ENCODE measurements at regions not wholly inside any gene's neighbourhood (a gene's known extent, or its start where the extent isn't known, plus 50 kb on each side); places are given as distances from the start of the nearest gene placed in this dataset.
"Not testable (repeated sequence)": the region's sequence is repeated elsewhere in the genome, so short reads cannot be mapped to it uniquely, and the experiment has no call there.

DNA sequence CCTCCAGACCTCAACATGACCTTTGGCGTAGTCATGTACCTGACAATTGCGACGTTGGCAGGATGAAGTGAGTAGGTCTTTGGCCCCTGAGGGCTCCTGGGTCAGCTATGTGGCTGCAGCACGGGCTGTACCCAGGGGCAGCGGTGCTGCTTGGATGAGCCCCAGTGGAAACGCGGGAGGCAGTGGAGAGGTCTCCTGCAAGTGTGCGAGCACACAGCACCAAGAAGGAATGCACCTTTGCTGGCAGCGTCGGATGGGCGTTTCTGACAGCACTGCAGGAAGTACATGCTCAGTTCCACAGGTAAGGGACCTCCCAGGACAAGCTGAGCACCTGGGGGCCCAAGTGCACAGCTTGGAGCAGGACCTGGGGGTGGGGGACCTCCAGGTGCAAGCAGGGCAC is 67.4 kb upstream of the UNC13C start (continued):
- TF ChIP-seq, protein P1, sequence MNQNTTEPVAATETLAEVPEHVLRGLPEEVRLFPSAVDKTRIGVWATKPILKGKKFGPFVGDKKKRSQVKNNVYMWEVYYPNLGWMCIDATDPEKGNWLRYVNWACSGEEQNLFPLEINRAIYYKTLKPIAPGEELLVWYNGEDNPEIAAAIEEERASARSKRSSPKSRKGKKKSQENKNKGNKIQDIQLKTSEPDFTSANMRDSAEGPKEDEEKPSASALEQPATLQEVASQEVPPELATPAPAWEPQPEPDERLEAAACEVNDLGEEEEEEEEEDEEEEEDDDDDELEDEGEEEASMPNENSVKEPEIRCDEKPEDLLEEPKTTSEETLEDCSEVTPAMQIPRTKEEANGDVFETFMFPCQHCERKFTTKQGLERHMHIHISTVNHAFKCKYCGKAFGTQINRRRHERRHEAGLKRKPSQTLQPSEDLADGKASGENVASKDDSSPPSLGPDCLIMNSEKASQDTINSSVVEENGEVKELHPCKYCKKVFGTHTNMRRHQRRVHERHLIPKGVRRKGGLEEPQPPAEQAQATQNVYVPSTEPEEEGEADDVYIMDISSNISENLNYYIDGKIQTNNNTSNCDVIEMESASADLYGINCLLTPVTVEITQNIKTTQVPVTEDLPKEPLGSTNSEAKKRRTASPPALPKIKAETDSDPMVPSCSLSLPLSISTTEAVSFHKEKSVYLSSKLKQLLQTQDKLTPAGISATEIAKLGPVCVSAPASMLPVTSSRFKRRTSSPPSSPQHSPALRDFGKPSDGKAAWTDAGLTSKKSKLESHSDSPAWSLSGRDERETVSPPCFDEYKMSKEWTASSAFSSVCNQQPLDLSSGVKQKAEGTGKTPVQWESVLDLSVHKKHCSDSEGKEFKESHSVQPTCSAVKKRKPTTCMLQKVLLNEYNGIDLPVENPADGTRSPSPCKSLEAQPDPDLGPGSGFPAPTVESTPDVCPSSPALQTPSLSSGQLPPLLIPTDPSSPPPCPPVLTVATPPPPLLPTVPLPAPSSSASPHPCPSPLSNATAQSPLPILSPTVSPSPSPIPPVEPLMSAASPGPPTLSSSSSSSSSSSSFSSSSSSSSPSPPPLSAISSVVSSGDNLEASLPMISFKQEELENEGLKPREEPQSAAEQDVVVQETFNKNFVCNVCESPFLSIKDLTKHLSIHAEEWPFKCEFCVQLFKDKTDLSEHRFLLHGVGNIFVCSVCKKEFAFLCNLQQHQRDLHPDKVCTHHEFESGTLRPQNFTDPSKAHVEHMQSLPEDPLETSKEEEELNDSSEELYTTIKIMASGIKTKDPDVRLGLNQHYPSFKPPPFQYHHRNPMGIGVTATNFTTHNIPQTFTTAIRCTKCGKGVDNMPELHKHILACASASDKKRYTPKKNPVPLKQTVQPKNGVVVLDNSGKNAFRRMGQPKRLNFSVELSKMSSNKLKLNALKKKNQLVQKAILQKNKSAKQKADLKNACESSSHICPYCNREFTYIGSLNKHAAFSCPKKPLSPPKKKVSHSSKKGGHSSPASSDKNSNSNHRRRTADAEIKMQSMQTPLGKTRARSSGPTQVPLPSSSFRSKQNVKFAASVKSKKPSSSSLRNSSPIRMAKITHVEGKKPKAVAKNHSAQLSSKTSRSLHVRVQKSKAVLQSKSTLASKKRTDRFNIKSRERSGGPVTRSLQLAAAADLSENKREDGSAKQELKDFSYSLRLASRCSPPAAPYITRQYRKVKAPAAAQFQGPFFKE (tag by site-specific recombination; IDR thresholded peaks at IDR 0.05; ENCODE audit: borderline replicate concordance) = no peak

DNA sequence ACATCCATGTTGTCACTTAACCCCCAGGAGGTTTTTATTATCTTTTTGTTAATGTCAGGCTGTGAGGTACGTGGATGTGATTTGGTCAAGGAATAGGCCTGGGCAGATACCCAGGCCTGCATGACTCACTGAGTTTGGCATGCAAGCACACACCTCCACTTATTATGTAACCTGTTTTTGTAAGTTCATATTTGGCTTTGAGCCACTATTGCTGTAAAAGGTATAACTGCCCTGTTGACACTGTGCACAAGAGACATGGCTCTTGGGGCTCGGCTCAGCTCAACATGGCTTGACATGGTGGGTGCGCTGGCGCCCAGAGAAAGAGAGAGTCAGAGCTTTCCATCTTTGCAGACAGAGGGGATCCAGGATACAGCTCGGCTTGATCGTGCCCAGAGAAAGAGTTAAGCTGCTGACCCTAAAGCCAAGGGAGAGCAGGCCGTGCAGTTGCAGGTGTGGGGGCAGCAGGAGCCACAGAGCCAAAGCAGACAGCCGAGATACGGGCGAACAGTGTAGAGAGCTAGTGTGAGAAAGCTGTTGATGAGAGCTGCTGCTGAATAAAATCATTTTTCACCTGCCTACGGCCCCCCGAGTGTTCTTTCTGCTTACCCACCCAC is 67.9 kb upstream of the UNC13C start:
- Histone ChIP-seq H3K9me3 (ENCODE audit: control insufficient read depth, insufficient read depth, low read depth, low read length) (no peaks in the 10 kb centered on the region), H3K4me3 (ENCODE audit: low read depth, low read length) (no peak overlapping the region), H3K4me1 (ENCODE audit: control insufficient read depth, insufficient read depth, low read length) (no peaks in the 10 kb centered on the region), H3K36me3 (ENCODE audit: control insufficient read depth in 2 of 2, insufficient read depth in 1 of 2, low read length in 2 of 2) (no peaks in the 10 kb centered on the region), H3K27ac (ENCODE audit: extremely low read depth, low read depth, low read length) (no peak overlapping the region)
- TF ChIP-seq, protein P2, sequence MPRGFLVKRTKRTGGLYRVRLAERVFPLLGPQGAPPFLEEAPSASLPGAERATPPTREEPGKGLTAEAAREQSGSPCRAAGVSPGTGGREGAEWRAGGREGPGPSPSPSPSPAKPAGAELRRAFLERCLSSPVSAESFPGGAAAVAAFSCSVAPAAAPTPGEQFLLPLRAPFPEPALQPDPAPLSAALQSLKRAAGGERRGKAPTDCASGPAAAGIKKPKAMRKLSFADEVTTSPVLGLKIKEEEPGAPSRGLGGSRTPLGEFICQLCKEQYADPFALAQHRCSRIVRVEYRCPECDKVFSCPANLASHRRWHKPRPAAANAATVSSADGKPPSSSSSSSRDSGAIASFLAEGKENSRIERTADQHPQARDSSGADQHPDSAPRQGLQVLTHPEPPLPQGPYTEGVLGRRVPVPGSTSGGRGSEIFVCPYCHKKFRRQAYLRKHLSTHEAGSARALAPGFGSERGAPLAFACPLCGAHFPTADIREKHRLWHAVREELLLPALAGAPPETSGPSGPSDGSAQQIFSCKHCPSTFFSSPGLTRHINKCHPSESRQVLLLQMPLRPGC (tag by site-specific recombination; IDR thresholded peaks at IDR 0.05) = no peak
- TF ChIP-seq ZNF555 (tag by site-specific recombination; conservative IDR thresholded peaks at IDR 0.05) = no peak
- TF ChIP-seq, protein P3, sequence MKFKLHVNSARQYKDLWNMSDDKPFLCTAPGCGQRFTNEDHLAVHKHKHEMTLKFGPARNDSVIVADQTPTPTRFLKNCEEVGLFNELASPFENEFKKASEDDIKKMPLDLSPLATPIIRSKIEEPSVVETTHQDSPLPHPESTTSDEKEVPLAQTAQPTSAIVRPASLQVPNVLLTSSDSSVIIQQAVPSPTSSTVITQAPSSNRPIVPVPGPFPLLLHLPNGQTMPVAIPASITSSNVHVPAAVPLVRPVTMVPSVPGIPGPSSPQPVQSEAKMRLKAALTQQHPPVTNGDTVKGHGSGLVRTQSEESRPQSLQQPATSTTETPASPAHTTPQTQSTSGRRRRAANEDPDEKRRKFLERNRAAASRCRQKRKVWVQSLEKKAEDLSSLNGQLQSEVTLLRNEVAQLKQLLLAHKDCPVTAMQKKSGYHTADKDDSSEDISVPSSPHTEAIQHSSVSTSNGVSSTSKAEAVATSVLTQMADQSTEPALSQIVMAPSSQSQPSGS (tag by site-specific recombination; IDR thresholded peaks at IDR 0.05; ENCODE audit: low read depth) = no peak
- TF ChIP-seq ZNF184 (tag by site-specific recombination; IDR thresholded peaks at IDR 0.05) = no peak
- TF ChIP-seq ZNF175 (tag by site-specific recombination; IDR thresholded peaks at IDR 0.05) = no peak
- TF ChIP-seq ZNF658 (tag by site-specific recombination; IDR thresholded peaks at IDR 0.05) = no peak
- TF ChIP-seq ZNF571 (tag by site-specific recombination; IDR thresholded peaks at IDR 0.05) = no peak
- no peak for TF ChIP-seq GLIS2 (tag by site-specific recombination; IDR thresholded peaks at IDR 0.05)
- no peak for TF ChIP-seq ZNF155 (tag by site-specific recombination; IDR thresholded peaks at IDR 0.05)
- TF ChIP-seq, protein P4, sequence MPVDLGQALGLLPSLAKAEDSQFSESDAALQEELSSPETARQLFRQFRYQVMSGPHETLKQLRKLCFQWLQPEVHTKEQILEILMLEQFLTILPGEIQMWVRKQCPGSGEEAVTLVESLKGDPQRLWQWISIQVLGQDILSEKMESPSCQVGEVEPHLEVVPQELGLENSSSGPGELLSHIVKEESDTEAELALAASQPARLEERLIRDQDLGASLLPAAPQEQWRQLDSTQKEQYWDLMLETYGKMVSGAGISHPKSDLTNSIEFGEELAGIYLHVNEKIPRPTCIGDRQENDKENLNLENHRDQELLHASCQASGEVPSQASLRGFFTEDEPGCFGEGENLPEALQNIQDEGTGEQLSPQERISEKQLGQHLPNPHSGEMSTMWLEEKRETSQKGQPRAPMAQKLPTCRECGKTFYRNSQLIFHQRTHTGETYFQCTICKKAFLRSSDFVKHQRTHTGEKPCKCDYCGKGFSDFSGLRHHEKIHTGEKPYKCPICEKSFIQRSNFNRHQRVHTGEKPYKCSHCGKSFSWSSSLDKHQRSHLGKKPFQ (tag by site-specific recombination; IDR thresholded peaks at IDR 0.05) = no peak
- no peak for TF ChIP-seq ZFP41 (tag by site-specific recombination; IDR thresholded peaks at IDR 0.05; ENCODE audit: borderline replicate concordance)
- CTCF ChIA-PET = no interaction called here
- POLR2A ChIA-PET = no interaction called here

DNA sequence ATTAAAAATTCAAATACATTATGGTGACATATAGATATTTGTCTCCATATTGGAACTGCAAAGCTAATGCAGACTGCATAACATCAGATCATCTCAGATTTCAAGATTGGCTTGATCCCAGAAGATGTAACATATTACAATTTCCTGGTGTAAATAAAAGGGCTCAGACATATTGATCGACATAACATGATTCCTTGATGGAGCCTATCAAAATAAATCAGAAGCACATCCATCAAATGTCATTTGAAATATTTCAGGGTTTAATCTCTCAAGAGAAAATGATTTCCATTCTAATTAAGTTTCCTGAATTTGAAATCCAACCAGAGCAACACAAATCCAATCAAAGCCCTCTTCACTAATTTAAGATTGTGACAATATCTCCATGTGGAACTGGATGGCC is 75.1 kb upstream of the UNC13C start:
- H3K4me1 ChIP-seq (ENCODE audit: control insufficient read depth, insufficient read depth, low read length) = no peaks in the 10 kb centered on the region
- H3K27ac ChIP-seq (ENCODE audit: extremely low read depth, low read depth, low read length) = no peak overlapping the region
- POLR2A ChIA-PET = no interaction called here
- H3K36me3 ChIP-seq (ENCODE audit: control insufficient read depth in 2 of 2, insufficient read depth in 1 of 2, low read length in 2 of 2) = no peaks in the 10 kb centered on the region
- TF ChIP-seq ZEB2 (tag by site-specific recombination; IDR thresholded peaks at IDR 0.05) (no peak), ZNF843 (tag by site-specific recombination; IDR thresholded peaks at IDR 0.05) (no peak)
- H3K9me3 ChIP-seq (ENCODE audit: control insufficient read depth, insufficient read depth, low read depth, low read length) = no peaks in the 10 kb centered on the region
- no peak overlapping the region for H3K4me3 ChIP-seq (ENCODE audit: low read depth, low read length)
- CTCF ChIA-PET = no interaction called here

DNA sequence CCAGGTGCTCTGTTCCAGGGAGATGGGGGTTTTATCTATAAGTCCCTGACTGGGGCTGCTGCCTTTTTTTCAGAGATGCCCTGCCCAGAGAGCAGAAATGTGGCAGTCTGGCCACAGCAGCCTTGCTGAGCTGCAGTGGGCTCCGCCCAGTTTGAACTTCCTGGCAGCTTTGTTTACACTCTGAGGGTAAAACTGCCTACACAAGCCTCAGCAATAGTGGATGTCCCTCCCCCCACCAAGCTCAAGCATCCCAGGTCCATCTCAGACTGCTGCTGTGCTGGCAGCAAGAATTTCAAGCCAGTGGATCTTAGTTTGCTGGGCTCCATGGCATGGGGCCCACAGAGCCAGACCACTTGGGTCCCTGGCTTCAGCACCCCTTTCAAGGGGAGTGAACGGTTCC is 84.8 kb upstream of the UNC13C start:
- CTCF ChIA-PET = interaction anchor here (0.7 to 1.1 kb wide), 3 partner anchors 279 to 1263 kb away, joined by 3 read pairs; no protein-coding TSS in a partner anchor
- POLR2A ChIA-PET; H3K4me3 ChIP-seq (ENCODE audit: low read depth, low read length); H3K36me3 ChIP-seq (ENCODE audit: control insufficient read depth in 2 of 2, insufficient read depth in 1 of 2, low read length in 2 of 2); H3K4me1 ChIP-seq (ENCODE audit: control insufficient read depth, insufficient read depth, low read length); H3K9me3 ChIP-seq (ENCODE audit: control insufficient read depth, insufficient read depth, low read depth, low read length); H3K27ac ChIP-seq (ENCODE audit: extremely low read depth, low read depth, low read length): not testable (repeated sequence)

DNA sequence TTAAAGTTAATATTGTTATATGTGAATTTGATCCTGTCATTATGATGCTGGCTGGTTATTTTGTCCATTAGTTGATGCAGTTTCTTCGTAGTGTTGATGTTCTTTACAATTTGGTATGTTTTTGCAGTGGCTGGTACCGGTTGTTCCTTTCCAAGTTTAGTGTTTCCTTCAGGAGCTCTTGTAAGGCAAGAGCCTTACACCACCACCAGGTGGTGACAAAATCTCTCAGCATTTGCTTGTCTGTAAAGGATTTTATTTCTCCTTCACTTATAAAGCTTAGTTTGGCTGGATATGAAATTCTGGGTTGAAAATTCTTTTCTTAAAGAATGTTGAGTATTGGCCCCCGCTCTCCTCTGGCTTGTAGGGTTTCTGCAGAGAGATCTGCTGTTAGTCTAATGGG is 86.4 kb upstream of the UNC13C start:
- POLR2A ChIA-PET; H3K27ac ChIP-seq (ENCODE audit: extremely low read depth, low read depth, low read length); H3K4me1 ChIP-seq (ENCODE audit: control insufficient read depth, insufficient read depth, low read length); H3K9me3 ChIP-seq (ENCODE audit: control insufficient read depth, insufficient read depth, low read depth, low read length); H3K4me3 ChIP-seq (ENCODE audit: low read depth, low read length); H3K36me3 ChIP-seq (ENCODE audit: control insufficient read depth in 2 of 2, insufficient read depth in 1 of 2, low read length in 2 of 2): not testable (repeated sequence)
- CTCF ChIA-PET = interaction anchor here (0.6 to 1.3 kb wide), 7 partner anchors 18 to 57 kb away, joined by 3 to 7 read pairs (median 3); no protein-coding TSS in a partner anchor

All from HEK293 (cell line).